ENCODE measurements at regions not wholly inside any gene's neighbourhood (a gene's known extent, or its start where the extent isn't known, plus 50 kb on each side); places are given as distances from the start of the nearest gene placed in this dataset.
"Not testable (repeated sequence)": the region's sequence is repeated elsewhere in the genome, so short reads cannot be mapped to it uniquely, and the experiment has no call there.

DNA sequence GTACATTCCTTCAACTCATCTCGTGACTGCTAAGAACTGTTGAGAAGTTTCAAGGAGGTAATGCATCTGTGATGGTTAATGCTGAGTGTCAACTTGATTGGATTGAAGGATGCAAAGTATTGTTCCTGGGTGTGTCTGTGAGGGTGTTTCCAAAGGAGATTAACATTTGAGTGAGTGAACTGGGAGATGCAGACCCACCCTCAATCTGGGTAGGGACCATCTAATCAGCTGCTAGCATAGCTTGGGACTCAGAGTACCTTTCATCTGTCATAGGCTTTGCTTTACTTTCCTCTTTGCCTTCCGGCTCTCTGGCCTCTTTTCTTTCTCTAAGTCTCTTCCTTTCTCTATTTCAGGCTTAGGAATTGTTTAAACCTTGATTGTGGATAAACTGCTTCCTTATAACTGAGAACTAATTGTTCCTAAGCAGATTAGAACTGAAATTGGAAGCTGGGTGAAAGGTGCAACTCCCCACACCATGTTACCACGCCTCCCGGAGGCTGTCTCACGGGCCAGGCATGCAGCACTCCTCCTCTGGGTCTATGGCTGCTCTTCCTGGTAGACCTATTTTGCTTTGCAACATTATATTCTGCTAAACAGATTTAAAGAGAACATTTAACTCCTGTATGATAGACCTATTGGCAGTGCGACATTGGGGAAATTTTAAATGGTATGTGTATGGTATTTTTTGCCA lies 298.2 kb downstream of the CCSER2 start:
- H3K4me3 ChIP-seq, result no peak overlapping the region
- no peaks in the 10 kb centered on the region for H3K36me3 ChIP-seq
- 70 to 80% methylated on average over 1 to 6 of the region's 6 CpGs for WGBS, 2 donors (ENCODE audit: low coverage in 1 of 2)
- H3K9me3 ChIP-seq, result no peaks in the 10 kb centered on the region
- intact Hi-C loops (cut with DNase I; ENCODE audit: low total_unique reads) (no loop called here), in situ Hi-C loops (cut with MboI; ENCODE audit: low pct_ligation_motif_present in 1 of 4, low pct_unique_long_range_greater_than_20kb in 1 of 4, low sequenced_read_pairs in 3 of 4) (no loop called here)
- H3K4me1 ChIP-seq, result no peaks in the 10 kb centered on the region
- H3K27me3 ChIP-seq, result no peaks in the 10 kb centered on the region
- no peak for DNase-seq
- H3K27ac ChIP-seq, result no peak overlapping the region
- no peak for TF ChIP-seq POLR2A (IDR thresholded peaks at IDR 0.05)
- TF ChIP-seq, protein P1, sequence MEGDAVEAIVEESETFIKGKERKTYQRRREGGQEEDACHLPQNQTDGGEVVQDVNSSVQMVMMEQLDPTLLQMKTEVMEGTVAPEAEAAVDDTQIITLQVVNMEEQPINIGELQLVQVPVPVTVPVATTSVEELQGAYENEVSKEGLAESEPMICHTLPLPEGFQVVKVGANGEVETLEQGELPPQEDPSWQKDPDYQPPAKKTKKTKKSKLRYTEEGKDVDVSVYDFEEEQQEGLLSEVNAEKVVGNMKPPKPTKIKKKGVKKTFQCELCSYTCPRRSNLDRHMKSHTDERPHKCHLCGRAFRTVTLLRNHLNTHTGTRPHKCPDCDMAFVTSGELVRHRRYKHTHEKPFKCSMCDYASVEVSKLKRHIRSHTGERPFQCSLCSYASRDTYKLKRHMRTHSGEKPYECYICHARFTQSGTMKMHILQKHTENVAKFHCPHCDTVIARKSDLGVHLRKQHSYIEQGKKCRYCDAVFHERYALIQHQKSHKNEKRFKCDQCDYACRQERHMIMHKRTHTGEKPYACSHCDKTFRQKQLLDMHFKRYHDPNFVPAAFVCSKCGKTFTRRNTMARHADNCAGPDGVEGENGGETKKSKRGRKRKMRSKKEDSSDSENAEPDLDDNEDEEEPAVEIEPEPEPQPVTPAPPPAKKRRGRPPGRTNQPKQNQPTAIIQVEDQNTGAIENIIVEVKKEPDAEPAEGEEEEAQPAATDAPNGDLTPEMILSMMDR (IDR thresholded peaks at IDR 0.05), result no peak
- TF ChIP-seq EP300 (IDR thresholded peaks at IDR 0.05; ENCODE audit: low read depth), result no peak
- no peak for TF ChIP-seq POLR2AphosphoS5 (IDR thresholded peaks at IDR 0.05)

DNA sequence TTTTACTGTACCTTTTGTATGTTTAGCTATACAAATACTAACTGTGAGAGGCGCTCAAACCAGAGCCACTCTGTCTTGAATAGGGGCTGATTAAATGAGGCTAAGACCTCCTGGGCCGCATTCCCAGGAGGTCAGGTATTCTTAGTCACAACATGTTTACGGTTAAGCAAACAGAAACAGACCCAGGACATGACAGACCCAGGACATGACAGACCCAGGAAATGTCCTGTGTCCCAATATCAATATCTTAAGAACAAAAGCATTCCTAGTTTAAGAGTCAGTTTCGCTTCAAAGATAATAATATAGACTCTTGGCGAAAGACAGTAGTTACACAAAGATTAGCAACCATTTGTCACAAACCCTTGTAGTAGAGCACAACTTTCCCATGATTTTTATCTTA lies 304.5 kb downstream of the CCSER2 start:
- H3K9me3 ChIP-seq, result no peaks in the 10 kb centered on the region
- 92 to 94% methylated on average over 5 of the region's 5 CpGs for WGBS, 2 donors (ENCODE audit: low coverage in 1 of 2)
- H3K4me3 ChIP-seq, result no peak overlapping the region
- intact Hi-C loops (cut with DNase I; ENCODE audit: low total_unique reads), result no loop called here
- H3K4me1 ChIP-seq, result no peaks in the 10 kb centered on the region
- no peaks in the 10 kb centered on the region for H3K27me3 ChIP-seq
- in situ Hi-C loops (cut with MboI; ENCODE audit: low pct_ligation_motif_present in 1 of 4, low pct_unique_long_range_greater_than_20kb in 1 of 4, low sequenced_read_pairs in 3 of 4), result no loop called here
- DNase-seq, result no peak
- H3K27ac ChIP-seq, result no peak overlapping the region
- H3K36me3 ChIP-seq, result no peaks in the 10 kb centered on the region
- TF ChIP-seq, protein P1 (IDR thresholded peaks at IDR 0.05), result no peak
- TF ChIP-seq POLR2A (IDR thresholded peaks at IDR 0.05), result no peak
- TF ChIP-seq EP300 (IDR thresholded peaks at IDR 0.05; ENCODE audit: low read depth), result no peak
- no peak for TF ChIP-seq POLR2AphosphoS5 (IDR thresholded peaks at IDR 0.05)

DNA sequence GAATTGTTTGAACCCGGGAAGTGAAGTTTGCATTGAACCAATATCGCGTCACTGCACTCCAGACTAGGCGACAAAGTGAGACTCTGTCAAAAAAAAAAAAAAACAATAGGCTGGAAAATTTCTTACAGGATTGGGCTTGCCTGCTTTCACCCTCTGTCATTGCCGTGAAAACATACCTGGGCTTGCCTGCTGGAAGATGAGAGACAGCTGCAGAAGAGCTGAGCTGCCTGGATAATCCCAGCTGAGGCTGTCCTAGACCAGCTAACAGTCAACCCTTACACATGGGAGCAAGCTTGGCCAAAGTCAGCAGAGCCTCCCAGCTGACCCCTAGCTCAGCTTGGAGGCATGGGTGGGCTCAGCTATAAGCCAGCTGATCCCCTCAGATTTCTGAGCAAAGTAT lies 306.2 kb downstream of the CCSER2 start:
- in situ Hi-C loops (cut with MboI; ENCODE audit: low pct_ligation_motif_present in 1 of 4, low pct_unique_long_range_greater_than_20kb in 1 of 4, low sequenced_read_pairs in 3 of 4), result no loop called here
- DNase-seq, result no peak
- H3K4me3 ChIP-seq, result no peak overlapping the region
- no peaks in the 10 kb centered on the region for H3K4me1 ChIP-seq
- no peaks in the 10 kb centered on the region for H3K36me3 ChIP-seq
- intact Hi-C loops (cut with DNase I; ENCODE audit: low total_unique reads), result no loop called here
- TF ChIP-seq EP300 (IDR thresholded peaks at IDR 0.05; ENCODE audit: low read depth) (no peak), POLR2AphosphoS5 (IDR thresholded peaks at IDR 0.05) (no peak), POLR2A (IDR thresholded peaks at IDR 0.05) (no peak)
- TF ChIP-seq, protein P1 (IDR thresholded peaks at IDR 0.05), result no peak
- H3K27me3 ChIP-seq, result no peaks in the 10 kb centered on the region
- no peaks in the 10 kb centered on the region for H3K9me3 ChIP-seq
- 90 to 93% methylated on average over 4 to 5 of the region's 5 CpGs for WGBS, 2 donors (ENCODE audit: low coverage in 1 of 2)
- H3K27ac ChIP-seq, result no peak overlapping the region

DNA sequence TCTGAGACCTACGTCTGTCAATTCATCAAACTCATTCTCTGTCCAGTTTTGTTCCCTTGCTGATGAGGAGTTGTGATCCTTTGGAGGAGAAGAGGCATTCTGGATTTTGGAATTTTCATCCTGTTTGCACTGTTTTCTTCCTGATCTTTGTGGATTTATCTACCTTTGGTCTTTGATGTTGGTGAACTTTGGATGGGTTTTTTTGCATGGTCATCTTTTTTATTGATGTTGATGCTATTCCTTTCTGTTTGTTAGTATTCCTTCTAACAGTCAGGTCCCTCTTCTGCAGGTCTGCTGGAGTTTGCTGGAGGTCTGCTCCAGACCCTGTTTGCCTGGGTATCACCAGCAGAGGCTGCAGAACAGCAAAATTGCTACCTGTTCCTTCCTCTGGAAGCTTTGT lies 322.2 kb downstream of the CCSER2 start:
- H3K4me1 ChIP-seq; intact Hi-C loops (cut with DNase I; ENCODE audit: low total_unique reads); H3K27me3 ChIP-seq; DNase-seq; H3K4me3 ChIP-seq; H3K27ac ChIP-seq; in situ Hi-C loops (cut with MboI; ENCODE audit: low pct_ligation_motif_present in 1 of 4, low pct_unique_long_range_greater_than_20kb in 1 of 4, low sequenced_read_pairs in 3 of 4); H3K36me3 ChIP-seq; H3K9me3 ChIP-seq: not testable (repeated sequence)
- WGBS, 2 donors (ENCODE audit: low coverage in 1 of 2), result 63 to 75% methylated on average over 1 of the region's 1 CpG

DNA sequence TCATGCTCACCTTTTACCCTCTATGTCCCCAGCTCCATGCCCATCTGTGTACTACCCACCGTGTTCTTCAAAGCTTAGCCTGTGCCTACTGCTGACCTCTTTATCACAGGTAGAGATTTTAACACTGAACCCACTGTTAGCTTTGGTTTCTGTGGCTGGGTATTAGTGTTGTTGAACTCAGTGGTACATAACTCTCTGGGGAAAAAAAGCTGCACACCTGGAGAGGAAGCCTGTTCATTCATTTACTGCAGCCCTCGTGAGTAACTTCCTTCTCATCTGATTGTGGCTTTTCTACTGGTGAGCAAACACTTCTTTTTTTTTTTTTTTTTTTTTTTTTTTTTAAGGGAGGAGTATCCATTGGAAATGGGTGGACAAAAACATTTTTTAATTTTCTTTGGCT lies 326.3 kb downstream of the CCSER2 start:
- H3K4me1 ChIP-seq, result no peaks in the 10 kb centered on the region
- in situ Hi-C loops (cut with MboI; ENCODE audit: low pct_ligation_motif_present in 1 of 4, low pct_unique_long_range_greater_than_20kb in 1 of 4, low sequenced_read_pairs in 3 of 4), result no loop called here
- H3K36me3 ChIP-seq, result no peaks in the 10 kb centered on the region
- TF ChIP-seq EP300 (IDR thresholded peaks at IDR 0.05; ENCODE audit: low read depth), result no peak
- TF ChIP-seq POLR2A (IDR thresholded peaks at IDR 0.05), result no peak
- TF ChIP-seq, protein P1 (IDR thresholded peaks at IDR 0.05), result no peak
- TF ChIP-seq POLR2AphosphoS5 (IDR thresholded peaks at IDR 0.05), result no peak
- WGBS, 2 donors (ENCODE audit: low coverage in 1 of 2), result 21 to 32% methylated on average over 2 of the region's 2 CpGs
- H3K9me3 ChIP-seq, result no peaks in the 10 kb centered on the region
- intact Hi-C loops (cut with DNase I; ENCODE audit: low total_unique reads), result no loop called here
- H3K27ac ChIP-seq, result no peak overlapping the region
- DNase-seq, result no peak
- H3K27me3 ChIP-seq, result no peaks in the 10 kb centered on the region
- no peak overlapping the region for H3K4me3 ChIP-seq

Measured in transverse colon (tissue), 4 donors.